ENCODE measurements at regions not wholly inside any gene's neighbourhood (a gene's known extent, or its start where the extent isn't known, plus 50 kb on each side); places are given as distances from the start of the nearest gene placed in this dataset.

DNA sequence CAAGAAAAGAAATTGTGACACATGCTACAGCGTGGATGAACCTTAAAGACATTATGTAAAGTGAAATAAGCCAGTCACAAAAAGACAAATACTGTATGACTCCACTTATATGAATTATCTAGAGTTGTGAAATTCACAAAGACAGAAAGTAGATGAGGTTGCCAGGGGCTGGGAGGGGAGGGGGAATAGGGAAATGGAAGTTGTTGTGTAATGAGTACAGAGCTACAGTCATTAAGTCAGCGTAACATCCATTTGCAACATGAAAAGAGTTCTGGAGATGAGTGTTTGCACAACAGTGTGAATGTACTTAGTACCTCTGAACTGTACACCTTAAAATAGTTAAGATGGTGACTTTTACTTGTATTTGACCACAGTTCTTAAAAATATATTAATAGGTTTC, 112.1 kb upstream of the CDK1 start:
- FAIRE-seq: no peak
- DNase-seq (ENCODE audit: low spot score): no peak

DNA sequence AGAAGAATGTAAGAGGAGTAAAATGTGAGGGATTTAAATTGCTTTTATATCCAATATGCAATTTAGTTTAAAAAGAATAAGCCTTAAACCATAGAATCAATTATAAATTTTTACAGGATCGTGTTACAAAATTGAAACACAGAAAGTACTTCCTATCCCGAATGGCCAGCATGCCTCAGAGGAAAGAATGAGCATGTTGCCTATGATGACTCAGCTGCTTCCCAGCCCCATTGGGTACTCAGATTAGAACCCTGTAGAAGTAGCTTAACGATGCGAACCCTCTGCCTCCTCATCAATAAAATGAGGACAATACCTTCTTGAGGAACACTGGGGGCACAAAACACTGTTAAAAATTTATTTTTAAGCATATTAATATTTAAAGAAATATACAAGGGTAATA, 113.4 kb upstream of the CDK1 start:
- no peak for DNase-seq (ENCODE audit: low spot score)
- no peak for FAIRE-seq

- DNase-seq (ENCODE audit: low spot score): no peak
- no peak for FAIRE-seq
Observed at GRCh38 chr10:60663850-60664249, 114.4 kb upstream of the CDK1 start.

- DNase-seq (ENCODE audit: low spot score) (no peak), FAIRE-seq (no peak)
Observed at GRCh38 chr10:60662917-60663614, 115.2 kb upstream of the CDK1 start.

DNA sequence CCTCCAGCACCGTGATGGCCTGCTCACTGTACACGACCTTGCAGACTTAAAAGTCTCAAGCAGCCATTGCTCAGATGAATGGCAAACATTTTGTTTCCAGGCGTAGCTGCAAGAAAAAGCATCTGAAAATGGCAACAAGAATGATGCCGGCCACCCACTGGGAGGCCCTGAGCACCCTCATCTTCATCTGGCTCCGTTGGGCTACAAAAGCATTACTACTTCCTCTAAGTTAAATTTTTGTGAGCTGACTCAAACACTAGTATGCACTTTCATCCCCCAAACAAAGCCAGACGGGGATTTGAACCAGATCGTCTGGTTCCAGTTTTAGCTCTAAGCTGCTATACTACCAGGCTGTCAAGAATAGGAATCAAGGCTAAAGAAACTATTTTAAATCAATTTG, 116.6 kb upstream of the CDK1 start:
- FAIRE-seq (no peak), DNase-seq (ENCODE audit: low spot score) (peak; percentile 39)

DNA sequence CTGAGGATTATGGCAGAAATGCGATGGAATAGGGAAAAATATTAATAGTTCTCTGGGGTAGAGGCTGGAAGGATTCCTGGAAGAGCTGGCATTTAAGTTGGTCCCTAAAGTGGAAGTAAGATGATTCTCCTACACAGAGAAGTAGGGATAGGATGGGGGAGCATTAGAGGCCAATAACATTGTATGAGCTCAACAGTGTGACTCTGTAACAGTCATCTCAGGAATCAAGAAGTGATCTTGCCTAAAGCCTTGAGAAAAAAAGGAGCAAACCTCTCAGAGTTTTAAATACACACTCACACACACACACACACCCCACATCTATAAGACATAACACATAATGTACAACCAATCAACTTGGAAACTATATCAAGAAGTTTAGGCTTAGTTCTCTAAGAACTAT, 117.7 kb upstream of the CDK1 start:
- DNase-seq (ENCODE audit: low spot score): no peak
- FAIRE-seq: no peak

DNA sequence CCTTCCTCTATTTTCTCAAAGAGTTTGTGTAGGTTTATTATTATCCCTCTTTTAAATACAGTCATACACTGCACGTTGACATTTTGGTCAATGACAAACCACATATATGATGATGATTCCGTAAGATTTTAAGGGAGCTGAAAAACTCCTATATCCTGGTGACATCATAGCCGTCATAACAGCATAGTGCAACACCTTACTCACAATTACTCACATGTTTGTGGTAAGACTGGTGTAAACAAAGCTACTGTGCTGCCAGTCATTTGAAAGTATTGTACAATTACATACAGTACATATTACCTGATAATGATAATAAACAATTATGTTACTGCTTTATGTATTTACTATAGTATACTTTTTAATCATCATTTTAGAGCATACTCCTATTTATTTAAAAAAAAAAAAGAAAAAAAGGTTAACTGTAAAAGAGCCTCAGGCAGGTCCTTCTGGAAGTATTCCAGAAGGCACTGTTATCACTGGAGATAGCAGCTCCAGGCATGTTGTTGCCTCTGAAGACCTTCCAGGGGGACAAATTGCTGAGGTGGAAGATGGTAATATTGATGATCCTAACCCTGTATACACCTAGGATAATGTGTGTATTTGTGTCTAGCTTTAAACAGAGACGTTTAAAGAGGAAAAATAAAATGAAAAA, 123.3 kb upstream of the CDK1 start:
- no peak for DNase-seq (ENCODE audit: low spot score)
- no peak for FAIRE-seq

- FAIRE-seq: no peak
- DNase-seq (ENCODE audit: low spot score): no peak
Observed at GRCh38 chr10:60652628-60653027, 125.7 kb upstream of the CDK1 start.

DNA sequence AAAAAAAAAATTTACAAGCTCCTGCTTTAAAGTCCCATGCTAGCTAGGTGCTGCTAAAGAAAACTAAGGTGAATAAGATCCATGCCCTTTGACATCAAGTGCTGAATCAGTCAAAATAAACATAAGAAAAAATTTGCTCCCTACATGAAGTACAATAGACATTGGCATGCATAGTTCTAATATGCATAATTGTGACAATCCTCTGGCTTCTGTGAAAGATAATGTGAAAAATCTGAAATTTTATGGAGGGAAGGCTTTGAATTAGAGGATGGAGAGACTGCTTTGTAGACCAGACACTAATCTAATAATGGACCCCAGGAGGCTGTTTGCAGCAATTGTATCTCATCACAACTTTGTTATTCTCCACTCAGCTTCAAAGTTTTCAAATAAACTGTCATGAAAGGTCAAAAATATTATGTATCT, 127.9 kb upstream of the CDK1 start:
- DNase-seq (ENCODE audit: low spot score) (no peak), FAIRE-seq (no peak)

- DNase-seq (ENCODE audit: low spot score) (no peak), FAIRE-seq (no peak)
Observed at GRCh38 chr10:60649485-60650377, 128.5 kb upstream of the CDK1 start.

DNA sequence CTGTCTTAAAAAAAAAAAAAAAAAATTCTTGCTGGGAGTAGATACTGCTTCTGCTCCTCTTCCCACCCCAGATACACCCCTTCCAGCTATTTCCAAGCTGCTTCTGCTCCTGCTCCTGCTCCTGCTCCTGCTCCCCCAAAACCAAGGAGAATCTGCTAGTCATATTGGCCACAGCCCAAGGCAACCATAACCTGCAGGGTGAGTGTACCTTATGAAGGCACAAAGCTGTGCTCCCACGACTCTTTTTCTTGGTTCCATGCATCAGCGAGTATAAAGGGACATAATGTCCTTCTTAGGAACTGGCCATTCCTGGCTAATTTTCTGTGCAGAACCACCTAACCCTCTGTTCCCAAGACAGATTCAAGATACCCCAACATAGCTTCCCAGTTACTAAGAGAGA, 129.5 kb upstream of the CDK1 start:
- FAIRE-seq (no peak), DNase-seq (ENCODE audit: low spot score) (no peak)

- DNase-seq (ENCODE audit: low spot score): peak; percentile 28
- peak; percentile 82 for FAIRE-seq
Observed at GRCh38 chr10:60646966-60647796, 131.1 kb upstream of the CDK1 start.

- no peak for FAIRE-seq
- DNase-seq (ENCODE audit: low spot score): no peak
Observed at GRCh38 chr10:60645980-60646379, 132.3 kb upstream of the CDK1 start.

DNA sequence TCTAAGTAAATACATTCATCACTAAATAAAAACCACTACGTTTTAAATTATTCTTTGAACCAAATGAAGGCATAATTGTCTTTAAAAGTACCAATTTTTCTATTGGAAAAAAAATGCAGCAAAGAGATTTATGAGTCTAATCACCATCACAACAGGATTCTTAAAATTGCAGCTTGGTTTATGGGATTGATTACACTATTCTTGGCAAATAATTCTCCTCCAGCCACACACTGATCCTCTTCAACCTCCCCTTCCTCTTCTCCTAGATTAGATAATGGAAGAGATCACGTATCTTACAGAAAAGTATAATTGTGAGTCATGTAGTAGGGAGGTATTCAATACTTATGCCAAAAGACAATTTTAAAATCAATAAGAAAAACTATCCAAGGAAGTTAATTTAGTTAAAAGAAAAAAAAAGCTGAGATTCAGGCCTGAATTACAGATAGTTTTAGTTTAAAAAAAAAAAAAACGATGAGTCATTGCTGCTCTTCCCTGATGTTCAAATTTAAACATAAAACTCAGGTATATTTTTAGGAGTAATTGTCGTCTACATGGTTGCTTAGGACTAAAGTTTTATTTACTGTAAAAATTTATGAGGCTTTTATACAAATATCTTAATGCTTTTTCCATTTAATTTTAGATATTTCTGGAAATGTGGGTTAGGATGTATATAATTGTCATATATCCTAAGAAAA, 133.7 kb upstream of the CDK1 start:
- DNase-seq (ENCODE audit: low spot score) (no peak), FAIRE-seq (no peak)

- FAIRE-seq (no peak), DNase-seq (ENCODE audit: low spot score) (no peak)
Observed at GRCh38 chr10:60643874-60644273, 134.4 kb upstream of the CDK1 start.

GRCh38 chr10:60629332-60629731, 148.9 kb upstream of the CDK1 start:
- DNase-seq (ENCODE audit: low spot score) (no peak), FAIRE-seq (no peak)

DNA sequence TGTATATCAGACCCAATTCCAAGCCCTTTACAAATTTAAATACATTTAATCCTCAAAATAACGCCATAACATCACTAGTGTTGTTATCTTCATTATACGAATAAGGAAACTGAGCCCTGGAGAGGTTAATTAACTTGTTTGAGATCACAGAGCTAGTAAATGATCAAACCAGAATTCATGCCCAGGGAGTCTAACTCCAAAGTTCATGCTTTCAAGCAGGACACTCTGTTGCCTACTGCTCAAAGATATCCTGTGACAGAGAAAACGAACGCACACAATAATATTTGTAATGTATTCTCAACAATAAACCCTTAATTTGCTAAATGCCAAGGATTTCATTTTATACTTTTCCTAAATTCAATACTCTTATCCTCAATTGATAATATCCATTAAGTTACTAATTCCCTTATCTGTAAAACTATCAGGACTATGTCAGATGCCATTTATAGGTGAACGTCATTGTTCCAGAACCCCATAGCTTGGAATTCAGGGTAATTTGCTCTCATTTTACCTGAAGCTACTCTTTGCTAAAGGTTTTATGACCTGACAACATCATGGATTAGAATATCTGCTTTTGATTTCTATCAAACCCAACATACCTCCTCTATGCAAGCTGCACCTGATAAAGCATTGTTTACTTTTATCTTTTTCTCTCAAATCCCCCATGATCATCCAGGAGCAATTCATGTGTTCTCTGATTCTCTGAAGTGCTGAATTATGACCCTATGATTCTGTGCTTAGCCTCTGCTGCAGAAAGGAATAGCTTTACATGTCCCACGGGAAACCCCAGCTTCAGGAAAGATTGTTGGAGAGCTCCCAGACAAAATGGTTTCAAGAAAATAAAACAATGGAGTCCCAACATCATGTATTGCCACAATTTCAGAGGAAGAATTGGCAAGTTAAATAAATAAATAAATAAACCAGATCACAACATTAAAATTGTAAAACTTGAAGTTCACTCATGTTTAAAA, 150.2 kb upstream of the CDK1 start:
- DNase-seq (ENCODE audit: low spot score) (no peak), FAIRE-seq (no peak)

GRCh38 chr10:60626037-60626436, 152.2 kb upstream of the CDK1 start:
- DNase-seq (ENCODE audit: low spot score) (no peak), FAIRE-seq (no peak)

DNA sequence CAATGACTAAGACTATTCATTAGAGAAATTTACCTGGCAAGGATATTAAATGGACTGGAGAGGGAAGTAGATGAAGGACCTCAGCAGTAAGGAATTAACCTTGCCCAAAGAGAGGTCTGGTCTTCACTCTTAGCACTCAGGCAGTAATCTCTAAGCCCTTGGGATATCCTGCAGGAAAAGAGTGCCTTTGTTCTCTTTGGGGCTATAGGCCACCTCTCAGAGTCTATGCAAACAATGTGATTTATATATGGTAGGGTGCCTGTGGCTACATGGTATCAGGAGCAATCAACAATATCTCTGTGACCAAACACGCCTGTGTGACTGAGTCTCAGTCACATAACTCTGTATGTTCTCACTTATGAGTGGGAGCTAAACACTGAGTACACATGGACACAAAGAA, 154.7 kb upstream of the CDK1 start:
- no peak for FAIRE-seq
- DNase-seq (ENCODE audit: low spot score): no peak

GRCh38 chr10:60621018-60621417, 157.3 kb upstream of the CDK1 start:
- no peak for FAIRE-seq
- DNase-seq (ENCODE audit: low spot score): no peak

All from RCC 7860 (cell line).